ENCODE measurements at regions not wholly inside any gene's neighbourhood (a gene's known extent, or its start where the extent isn't known, plus 50 kb on each side); places are given as distances from the start of the nearest gene placed in this dataset.
A peak's percentile ranks its signal among the peaks of the same experiment; 100 is the strongest.
"Not testable (repeated sequence)": the region's sequence is repeated elsewhere in the genome, so short reads cannot be mapped to it uniquely, and the experiment has no call there.

- DNase-seq (ENCODE audit: low read depth in 2 of 2) = no peak
Measured at GRCh38 chr13:50485979-50486935, 357.2 kb downstream of the DLEU7 start.

DNA sequence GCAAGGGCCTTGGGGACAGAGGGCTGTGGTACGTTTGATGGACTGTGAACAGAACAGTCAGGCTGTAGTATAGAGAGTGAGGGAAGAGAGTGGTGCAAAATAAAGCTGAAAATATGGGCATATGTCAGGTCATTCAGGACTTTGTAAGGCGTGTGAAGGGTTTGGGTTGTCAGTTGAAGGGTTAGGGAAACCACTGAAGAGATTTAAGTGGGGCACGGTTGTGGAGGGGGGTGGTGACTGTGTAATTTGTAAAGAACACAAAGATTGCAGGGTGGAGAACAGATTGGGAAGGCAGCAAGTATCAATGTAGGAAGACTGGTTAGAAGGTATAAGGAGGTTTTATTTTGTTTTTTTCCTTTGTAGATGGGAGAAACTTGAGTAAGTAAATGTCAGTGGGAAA is 349.8 kb downstream of the DLEU7 start:
- no peak for DNase-seq (ENCODE audit: low read depth in 2 of 2)

- DNase-seq (ENCODE audit: low read depth in 2 of 2) = no peak
Measured at GRCh38 chr13:50494138-50494537, 349.4 kb downstream of the DLEU7 start.

DNA sequence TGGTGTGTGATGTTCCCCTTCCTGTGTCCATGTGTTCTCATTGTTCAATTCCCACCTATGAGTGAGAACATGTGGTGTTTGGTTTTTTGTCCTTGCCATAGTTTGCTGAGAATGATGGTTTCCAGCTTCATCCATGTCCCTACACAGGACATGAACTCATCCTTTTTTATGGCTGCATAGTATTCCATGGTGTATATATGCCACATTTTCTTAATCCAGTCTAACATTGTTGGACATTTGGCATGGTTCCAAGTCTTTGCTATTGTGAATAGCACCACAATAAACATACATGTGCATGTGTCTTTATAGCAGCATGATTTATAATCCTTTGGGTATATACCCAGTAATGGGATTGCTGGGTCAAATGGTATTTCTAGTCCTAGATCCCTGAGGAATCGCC is 340.3 kb downstream of the DLEU7 start:
- DNase-seq (ENCODE audit: low read depth in 2 of 2) = not testable (repeated sequence)

- DNase-seq (ENCODE audit: low read depth in 2 of 2) = no peak
Measured at GRCh38 chr13:50509167-50509566, 334.3 kb downstream of the DLEU7 start.

DNA sequence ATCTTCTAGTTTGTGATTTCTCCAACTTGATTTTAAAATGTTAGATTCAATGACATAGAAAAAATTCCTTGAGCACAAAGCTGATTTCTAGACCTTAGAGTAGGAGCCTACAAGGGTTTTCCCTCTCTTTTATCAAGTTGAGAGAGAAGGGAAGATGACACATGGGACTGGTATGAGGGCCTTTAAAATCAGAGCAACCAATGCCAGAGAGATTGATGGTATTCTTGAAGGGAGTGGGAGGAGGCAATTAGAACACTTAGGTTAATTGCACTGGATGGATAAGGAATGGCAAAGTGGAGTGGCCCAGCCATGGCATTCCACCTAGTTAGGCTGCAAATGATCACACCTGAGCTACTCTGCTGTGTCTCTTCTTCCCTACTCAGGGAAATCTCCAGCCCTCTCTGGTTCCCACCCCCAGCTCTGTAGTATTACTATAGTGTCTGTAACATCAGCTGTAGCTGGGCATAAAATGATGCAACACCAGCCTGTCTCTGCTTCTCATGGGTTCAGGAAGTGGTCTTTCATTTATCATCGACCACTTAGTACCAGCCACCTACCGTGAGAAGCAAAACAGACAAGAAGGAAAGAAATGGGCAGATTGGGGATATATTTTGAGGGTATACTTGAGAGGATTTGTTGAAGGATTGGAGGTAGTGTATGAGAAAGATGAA is 333.6 kb downstream of the DLEU7 start:
- DNase-seq (ENCODE audit: low read depth in 2 of 2) = no peak

DNA sequence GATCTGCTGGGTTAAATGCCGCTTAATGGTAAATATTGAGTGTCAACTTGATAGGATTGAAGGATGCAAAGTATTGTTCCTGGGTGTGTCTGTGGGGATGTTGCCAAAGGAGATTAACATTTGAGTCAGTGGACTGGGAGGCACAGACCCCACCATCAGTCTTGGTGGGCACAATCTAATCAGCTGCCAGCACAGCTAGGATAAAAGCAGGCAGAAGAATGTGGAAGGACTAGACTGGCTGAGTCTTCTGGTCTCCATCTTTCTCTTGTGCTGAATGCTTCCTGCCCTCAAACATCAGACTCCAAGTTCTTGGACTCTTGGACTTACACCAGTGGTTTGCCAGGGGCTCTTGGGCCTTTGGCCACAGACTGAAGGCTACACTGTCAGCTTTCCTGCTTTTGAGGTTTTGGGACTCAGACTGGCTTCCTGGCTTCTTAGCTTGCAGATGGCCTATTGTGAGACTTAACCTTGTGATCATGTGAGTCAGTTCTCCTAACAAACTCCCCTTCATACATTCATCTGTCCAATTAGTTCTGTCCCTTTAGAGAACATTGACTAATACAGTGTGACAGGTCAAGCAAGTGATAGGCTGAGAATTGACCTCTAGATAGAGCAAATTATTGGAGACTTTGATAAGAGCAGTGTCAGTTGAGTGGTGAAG is 332.5 kb downstream of the DLEU7 start:
- not testable (repeated sequence) for DNase-seq (ENCODE audit: low read depth in 2 of 2)

DNA sequence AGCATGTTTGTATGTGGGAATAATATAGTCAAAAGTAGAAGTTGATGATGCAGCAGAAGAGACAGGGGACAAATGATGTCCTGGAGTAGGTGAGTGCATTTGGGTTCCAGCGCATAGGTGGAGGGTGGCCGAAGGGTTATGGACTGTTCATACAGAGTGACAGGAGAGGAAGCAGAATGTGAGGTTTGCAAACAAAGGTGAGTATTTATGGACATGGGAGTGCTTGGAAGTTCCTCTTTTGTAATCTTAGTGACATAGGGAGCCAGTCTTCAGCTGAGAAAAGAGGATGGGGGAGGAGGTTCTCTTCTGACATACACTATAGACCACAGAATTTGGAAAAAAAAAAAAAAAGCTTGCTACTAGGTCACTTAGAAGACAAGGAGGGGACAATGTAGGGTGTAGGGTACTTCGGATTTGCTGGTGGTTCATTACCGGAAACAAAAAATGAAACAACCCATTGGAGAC is 331.6 kb downstream of the DLEU7 start:
- DNase-seq (ENCODE audit: low read depth in 2 of 2) = no peak

DNA sequence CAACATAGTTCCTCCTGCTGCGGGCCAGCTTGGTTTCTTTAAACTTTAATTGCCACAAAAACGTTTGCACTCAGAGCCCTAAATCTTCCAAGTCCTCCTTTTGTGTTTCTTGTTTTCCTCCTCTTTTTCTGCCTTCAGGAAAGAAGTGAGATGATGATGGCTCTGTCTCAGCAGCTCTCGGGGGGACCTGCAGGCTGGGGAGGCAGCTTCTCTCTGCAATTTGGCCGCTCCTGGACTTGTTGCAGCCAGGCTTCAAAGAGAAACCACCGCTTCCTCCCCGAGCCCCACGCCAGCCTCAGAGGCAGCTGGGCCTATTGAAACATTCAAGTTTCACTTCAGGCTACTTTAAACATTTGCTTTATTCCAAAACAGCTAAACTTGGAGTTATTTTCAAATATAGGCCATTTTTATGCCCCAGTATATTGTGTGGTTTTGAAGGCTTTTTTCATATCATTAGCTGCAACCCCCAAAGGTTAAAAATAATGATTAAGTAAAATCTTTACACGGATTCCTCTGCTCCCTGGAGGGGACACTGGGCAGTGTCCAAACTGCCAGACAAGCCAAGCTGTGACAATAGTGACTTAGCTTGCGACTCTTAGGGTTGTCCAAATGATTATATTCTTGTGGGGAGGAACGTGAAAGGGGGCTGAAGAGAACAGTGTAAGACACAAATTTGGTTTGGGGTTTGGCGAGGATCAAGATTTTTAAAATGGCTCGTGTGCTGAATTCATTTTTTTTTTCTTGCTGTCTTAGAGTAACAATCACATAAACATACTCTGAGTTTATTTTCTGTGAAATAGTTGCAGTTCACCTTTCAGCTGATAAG is 330.8 kb downstream of the DLEU7 start:
- peak in 1 of 2 donors; percentile 29 for DNase-seq (ENCODE audit: low read depth in 2 of 2)

- no peak for DNase-seq (ENCODE audit: low read depth in 2 of 2)
Measured at GRCh38 chr13:50513300-50513877, 330.1 kb downstream of the DLEU7 start.

DNA sequence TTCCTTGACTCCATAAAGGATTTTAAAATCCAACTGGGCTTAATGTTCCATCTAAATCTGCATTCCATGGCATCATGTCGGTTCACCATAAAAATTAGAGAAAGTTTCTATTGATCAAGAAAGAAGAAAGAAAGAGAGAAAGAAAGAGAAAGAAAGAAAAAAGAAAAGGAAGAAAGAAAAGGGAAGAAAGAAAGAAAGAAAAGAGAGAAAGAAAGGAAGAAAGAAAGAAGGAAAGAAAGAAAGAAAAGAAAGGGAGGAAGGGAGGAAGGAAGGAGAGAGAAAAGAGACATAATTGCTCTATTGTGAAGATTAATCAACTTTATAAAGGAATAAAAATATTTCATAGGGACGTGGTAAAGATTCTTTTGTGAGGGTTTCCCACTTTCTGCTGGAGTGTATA is 329.2 kb downstream of the DLEU7 start:
- DNase-seq (ENCODE audit: low read depth in 2 of 2) = no peak

- no peak for DNase-seq (ENCODE audit: low read depth in 2 of 2)
Measured at GRCh38 chr13:50518131-50518530, 325.4 kb downstream of the DLEU7 start.

DNA sequence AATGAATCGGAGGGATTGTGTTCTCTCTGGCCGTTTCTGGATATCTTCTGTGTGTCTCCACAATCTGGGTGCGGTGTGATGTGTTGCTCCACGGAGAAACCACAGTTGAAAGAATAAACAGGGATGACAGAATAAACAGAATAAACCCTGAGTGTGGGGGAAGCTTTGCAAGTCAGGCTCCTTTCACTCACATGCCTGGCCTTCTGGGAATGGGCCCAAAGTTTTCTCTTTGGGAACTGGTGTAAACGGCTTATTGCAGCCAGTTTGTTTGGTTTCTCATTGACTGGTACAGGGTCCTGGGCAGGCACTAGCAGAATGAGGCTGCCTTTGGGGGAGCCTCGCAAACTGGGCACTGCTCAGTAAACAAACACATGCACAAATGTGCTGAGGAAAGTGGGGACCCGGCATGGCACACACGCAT is 324.7 kb downstream of the DLEU7 start:
- no peak for DNase-seq (ENCODE audit: low read depth in 2 of 2)

GRCh38 chr13:50519866-50520265 is 323.6 kb downstream of the DLEU7 start:
- no peak for DNase-seq (ENCODE audit: low read depth in 2 of 2)

DNA sequence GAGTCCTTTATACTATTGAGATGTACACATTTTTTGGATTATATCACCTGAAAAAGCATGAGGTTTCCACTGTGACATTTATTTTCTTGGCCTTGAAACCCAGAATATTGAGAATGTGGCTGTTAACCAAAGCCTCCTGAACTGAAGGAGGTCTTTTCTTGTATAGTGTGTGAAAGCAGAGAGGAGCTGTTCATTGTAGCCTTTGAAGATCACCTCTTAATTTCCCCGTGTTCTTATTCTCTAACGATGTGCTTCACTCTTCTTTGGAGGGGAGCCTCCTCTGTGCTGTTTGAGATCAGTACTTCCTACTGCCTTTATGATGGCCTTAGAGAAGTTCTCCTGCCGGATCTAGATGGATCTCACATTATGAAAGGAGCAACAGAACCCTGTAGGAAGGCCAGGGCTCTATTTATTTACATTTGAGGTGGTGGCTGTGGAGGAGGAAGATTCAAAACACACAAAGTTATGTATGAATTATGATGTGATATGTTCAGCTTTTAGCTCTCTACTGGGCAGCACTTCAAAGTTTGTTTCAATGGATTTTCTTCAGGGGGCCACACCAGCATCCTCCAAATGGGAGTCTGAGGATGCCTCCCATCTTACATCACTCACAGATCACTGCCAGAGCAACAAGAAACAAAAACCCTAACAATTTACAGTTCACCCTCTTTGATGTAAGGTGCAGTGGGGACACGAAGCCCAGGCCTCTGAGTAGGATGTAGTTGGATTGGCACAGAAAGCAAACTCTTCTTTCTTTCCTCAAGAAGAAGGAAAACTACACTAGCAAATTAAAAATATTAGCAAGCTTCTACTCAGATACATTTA is 322.3 kb downstream of the DLEU7 start:
- DNase-seq (ENCODE audit: low read depth in 2 of 2) = no peak

GRCh38 chr13:50521831-50522149 is 321.7 kb downstream of the DLEU7 start:
- DNase-seq (ENCODE audit: low read depth in 2 of 2) = no peak

DNA sequence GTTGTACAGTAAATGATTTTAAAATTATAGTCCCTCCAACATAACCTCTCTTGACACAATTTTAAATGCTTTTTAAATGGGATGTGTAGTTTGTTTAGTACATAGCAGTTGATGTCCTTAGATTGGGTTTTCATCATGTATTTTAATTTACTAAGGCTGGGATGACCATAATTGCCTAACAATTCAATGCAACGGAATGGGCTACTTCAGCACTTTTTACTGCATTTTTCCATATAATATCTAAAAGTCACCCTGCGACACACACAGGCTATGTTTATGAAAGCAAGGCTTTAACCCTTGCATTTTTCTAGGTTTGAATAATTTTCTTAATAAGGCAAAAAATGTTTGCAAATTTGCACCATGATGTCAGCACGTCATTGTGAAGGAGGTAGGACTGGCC is 321.0 kb downstream of the DLEU7 start:
- DNase-seq (ENCODE audit: low read depth in 2 of 2) = no peak

DNA sequence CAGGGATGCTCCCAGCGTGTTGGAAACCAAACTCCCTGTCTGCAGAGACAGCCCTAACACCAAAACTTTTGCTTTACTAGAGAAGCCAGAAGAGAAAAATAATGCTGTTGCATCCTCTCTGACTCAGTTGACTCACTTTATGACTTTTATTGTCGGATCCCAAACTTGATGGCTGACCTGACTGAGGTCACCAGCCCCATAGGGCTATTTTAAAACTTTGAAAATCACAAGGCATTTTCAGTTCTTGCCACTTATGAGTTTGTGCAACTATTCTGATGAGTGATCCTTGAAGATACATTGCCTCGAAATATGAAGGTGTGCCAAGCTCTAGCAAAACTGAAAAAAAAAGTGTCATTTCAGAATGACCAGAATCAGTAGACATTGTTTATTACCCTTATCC is 320.2 kb downstream of the DLEU7 start:
- DNase-seq (ENCODE audit: low read depth in 2 of 2) = no peak

GRCh38 chr13:50524560-50524959 is 318.9 kb downstream of the DLEU7 start:
- DNase-seq (ENCODE audit: low read depth in 2 of 2) = no peak

DNA sequence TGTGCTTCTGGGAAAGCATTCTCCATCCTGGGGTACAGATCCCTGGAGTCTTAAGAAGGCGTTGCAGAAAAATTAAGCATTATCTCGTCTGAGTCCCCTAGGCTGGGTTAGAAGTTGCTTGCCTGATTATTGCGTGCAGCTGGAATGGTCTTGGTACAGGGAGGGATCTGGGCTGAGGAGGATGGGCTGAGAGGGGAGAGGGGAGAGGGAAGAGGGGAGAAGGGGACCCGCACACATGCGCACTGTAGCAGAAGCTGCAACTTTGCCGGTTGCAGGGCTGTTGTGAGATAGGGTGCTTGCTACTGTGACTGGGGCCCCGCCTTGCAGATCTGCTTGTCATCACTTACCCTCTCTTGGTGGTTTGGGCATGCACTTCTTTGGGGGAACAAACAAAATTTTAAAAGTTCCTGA is 316.8 kb downstream of the DLEU7 start:
- DNase-seq (ENCODE audit: low read depth in 2 of 2) = no peak
